Erythroblast (primary cell): ENCODE measurements at regions not wholly inside any gene's neighbourhood (a gene's known extent, or its start where the extent isn't known, plus 50 kb on each side); places are given as distances from the start of the nearest gene placed in this dataset.

Experiments
- GATA1 ChIP-seq: IDR thresholded peaks from 2 replicates; pipeline ENCODE4 v1.6.1; 2011; ENCODE audit warnings: low read depth, mild to moderate bottlenecking, control low read depth, low read length, moderate library complexity
- POLR2A ChIP-seq: IDR thresholded peaks from 2 replicates; pipeline ENCODE4 v1.6.1; 2011; ENCODE audit warnings: mild to moderate bottlenecking, low read length

GRCh38 chr2:223226264-223226663, 174.3 kb downstream of the KCNE4 start:
- TF ChIP-seq POLR2A: no peak
- no peak for TF ChIP-seq GATA1
